Osteocyte (in vitro differentiated cells): ENCODE measurements at regions not wholly inside any gene's neighbourhood (a gene's known extent, or its start where the extent isn't known, plus 50 kb on each side); places are given as distances from the start of the nearest gene placed in this dataset.

Experiments
- DNase-seq: peaks from one replicate; pipeline ENCODE4 v3.0.0; 2021; ENCODE audit warnings: mixed read lengths; ENCODE audit not compliant: unreplicated experiment; ENCODE audit errors: extremely low spot score
- H3K27ac Mint-ChIP-seq: one replicate; pipeline ENCODE4 v1.8.0; 2021; ENCODE audit warnings: mild to moderate bottlenecking, mixed read lengths; ENCODE audit not compliant: unreplicated experiment
- H3K27me3 Mint-ChIP-seq: one replicate; pipeline ENCODE4 v1.8.0; 2021; ENCODE audit warnings: mixed read lengths; ENCODE audit not compliant: unreplicated experiment
- H3K36me3 Mint-ChIP-seq: one replicate; pipeline ENCODE4 v1.8.0; 2021; ENCODE audit warnings: mixed read lengths; ENCODE audit not compliant: unreplicated experiment
- H3K4me1 Mint-ChIP-seq: one replicate; pipeline ENCODE4 v1.8.0; 2021; ENCODE audit warnings: mixed read lengths; ENCODE audit not compliant: unreplicated experiment
- H3K4me3 Mint-ChIP-seq: one replicate; pipeline ENCODE4 v1.8.0; 2021; ENCODE audit warnings: mild to moderate bottlenecking, moderate library complexity, mixed read lengths; ENCODE audit not compliant: unreplicated experiment
- H3K9me3 Mint-ChIP-seq: one replicate; pipeline ENCODE4 v1.8.0; 2021; ENCODE audit warnings: mixed read lengths; ENCODE audit not compliant: unreplicated experiment
- TF ChIP-seq, protein P1 (sequence below): fragments of 200-600 bp; sonication (generic); IDR thresholded peaks from 2 replicates; pipeline ENCODE4 v1.5.0; 2021; ENCODE audit warnings: antibody characterized with exemption, mild to moderate bottlenecking, moderate library complexity

- peaks cover 2% of the 10 kb centered on the region for H3K36me3 Mint-ChIP-seq
- no peaks in the 10 kb centered on the region for H3K9me3 Mint-ChIP-seq
- H3K4me1 Mint-ChIP-seq = peaks cover 17% of the 10 kb centered on the region
- H3K4me3 Mint-ChIP-seq = no peak overlapping the region
- no peak overlapping the region for H3K27ac Mint-ChIP-seq
- peaks cover 21% of the 10 kb centered on the region for H3K27me3 Mint-ChIP-seq
- DNase-seq = no peak
- TF ChIP-seq, protein P1, sequence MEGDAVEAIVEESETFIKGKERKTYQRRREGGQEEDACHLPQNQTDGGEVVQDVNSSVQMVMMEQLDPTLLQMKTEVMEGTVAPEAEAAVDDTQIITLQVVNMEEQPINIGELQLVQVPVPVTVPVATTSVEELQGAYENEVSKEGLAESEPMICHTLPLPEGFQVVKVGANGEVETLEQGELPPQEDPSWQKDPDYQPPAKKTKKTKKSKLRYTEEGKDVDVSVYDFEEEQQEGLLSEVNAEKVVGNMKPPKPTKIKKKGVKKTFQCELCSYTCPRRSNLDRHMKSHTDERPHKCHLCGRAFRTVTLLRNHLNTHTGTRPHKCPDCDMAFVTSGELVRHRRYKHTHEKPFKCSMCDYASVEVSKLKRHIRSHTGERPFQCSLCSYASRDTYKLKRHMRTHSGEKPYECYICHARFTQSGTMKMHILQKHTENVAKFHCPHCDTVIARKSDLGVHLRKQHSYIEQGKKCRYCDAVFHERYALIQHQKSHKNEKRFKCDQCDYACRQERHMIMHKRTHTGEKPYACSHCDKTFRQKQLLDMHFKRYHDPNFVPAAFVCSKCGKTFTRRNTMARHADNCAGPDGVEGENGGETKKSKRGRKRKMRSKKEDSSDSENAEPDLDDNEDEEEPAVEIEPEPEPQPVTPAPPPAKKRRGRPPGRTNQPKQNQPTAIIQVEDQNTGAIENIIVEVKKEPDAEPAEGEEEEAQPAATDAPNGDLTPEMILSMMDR = no peak
Observed at GRCh38 chr14:103209054-103209453, 85.8 kb downstream of the TNFAIP2 start.

- Mint-ChIP-seq H3K36me3 (peaks cover 2% of the 10 kb centered on the region), H3K4me3 (no peak overlapping the region)
Observed at GRCh38 chr14:103209506-103209905, 86.2 kb downstream of the TNFAIP2 start.

DNA sequence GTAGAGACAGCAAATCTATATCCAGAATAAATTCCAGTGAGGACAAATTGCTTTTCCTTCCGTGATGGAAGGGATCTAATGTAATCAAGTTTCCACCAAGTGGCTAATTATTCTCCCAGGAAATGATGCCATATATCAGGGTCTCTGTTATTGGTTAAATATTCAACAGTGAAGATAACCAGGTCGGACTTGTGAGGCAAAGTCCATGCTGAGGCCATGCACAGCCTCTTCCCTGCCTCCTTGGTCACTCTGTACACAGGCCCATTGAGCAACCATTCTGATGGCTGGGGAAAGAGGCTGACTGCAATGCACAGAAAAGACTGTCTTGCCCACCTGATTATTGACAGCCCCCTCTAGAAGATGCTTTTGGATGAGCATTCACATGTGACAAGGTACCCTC, 90.1 kb downstream of the TNFAIP2 start:
- Mint-ChIP-seq H3K27ac (no peak overlapping the region), H3K9me3 (no peaks in the 10 kb centered on the region), H3K36me3 (peaks cover 2% of the 10 kb centered on the region), H3K4me1 (peaks cover 6% of the 10 kb centered on the region), H3K4me3 (no peak overlapping the region), H3K27me3 (peaks cover 31% of the 10 kb centered on the region)
- TF ChIP-seq, protein P1 = no peak
- no peak for DNase-seq

More at GRCh38 chr14:103209506-103209905, 86.2 kb downstream of the TNFAIP2 start:
- DNase-seq = no peak
- H3K9me3 Mint-ChIP-seq = no peaks in the 10 kb centered on the region
- H3K27me3 Mint-ChIP-seq = peaks cover 21% of the 10 kb centered on the region
- peaks cover 17% of the 10 kb centered on the region for H3K4me1 Mint-ChIP-seq
- no peak overlapping the region for H3K27ac Mint-ChIP-seq
- TF ChIP-seq, protein P1 = no peak

- H3K9me3 Mint-ChIP-seq = no peaks in the 10 kb centered on the region
- peaks cover 27% of the 10 kb centered on the region for H3K27me3 Mint-ChIP-seq
- H3K4me3 Mint-ChIP-seq = no peak overlapping the region
- TF ChIP-seq, protein P1 = no peak
- no peak for DNase-seq
- H3K4me1 Mint-ChIP-seq = no peaks in the 10 kb centered on the region
- H3K36me3 Mint-ChIP-seq = peaks cover 2% of the 10 kb centered on the region
- H3K27ac Mint-ChIP-seq = no peak overlapping the region
Observed at GRCh38 chr14:103214461-103214958, 91.2 kb downstream of the TNFAIP2 start.

DNA sequence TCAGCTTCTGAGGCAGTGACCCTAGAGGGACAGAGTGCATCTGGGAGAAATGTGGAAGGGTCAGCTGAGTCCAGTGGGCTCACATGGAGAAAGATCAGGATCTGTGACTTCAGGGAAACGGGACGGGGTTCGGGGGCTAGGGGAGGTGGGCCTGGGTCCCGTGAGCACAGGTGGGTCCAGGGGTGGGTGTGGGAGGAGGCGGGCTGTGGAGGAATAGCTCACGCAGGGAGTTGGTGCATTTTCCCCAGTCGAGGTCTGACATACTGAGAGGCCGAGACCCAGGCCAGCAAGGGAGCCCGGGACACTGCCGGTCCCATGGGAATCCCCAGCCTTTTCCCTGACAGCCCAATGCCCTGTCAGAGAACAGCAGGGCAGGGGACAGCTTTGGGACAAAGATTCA, 93.1 kb downstream of the TNFAIP2 start:
- Mint-ChIP-seq H3K27me3 (peaks cover 30% of the 10 kb centered on the region), H3K27ac (no peak overlapping the region), H3K9me3 (no peaks in the 10 kb centered on the region), H3K4me3 (no peak overlapping the region), H3K4me1 (no peaks in the 10 kb centered on the region), H3K36me3 (peaks cover 2% of the 10 kb centered on the region)
- no peak for DNase-seq
- TF ChIP-seq, protein P1 = no peak
